IMR-90 (cell line): ENCODE measurements at regions not wholly inside any gene's neighbourhood (a gene's known extent, or its start where the extent isn't known, plus 50 kb on each side); places are given as distances from the start of the nearest gene placed in this dataset.
A peak's percentile ranks its signal among the peaks of the same experiment; 100 is the strongest.

Experiments
- ATAC-seq: fragments of 200-7000 bp; cut with Tn5 transposase; 2 replicates; pipeline ENCODE4 v1.9.1; 2020; ENCODE audit warnings: low read depth, mild to moderate bottlenecking, moderate library complexity
- BruUV-seq: library from RNA; stranded (reverse); fragments of 400-500 nt; replicated peaks from 2 replicates; lab custom pipeline; 2021; lab: Mats Ljungman, UMichigan
- CTCF ChIA-PET: fragments of 300-600 bp; formaldehyde crosslinking; extraction: SDS; loops from one replicate; lab custom pipeline; 2021; ENCODE audit warnings: antibody characterized with exemption; lab: Yijun Ruan, JAX
- POLR2A ChIA-PET: fragments of 300-600 bp; sonication (Branson Sonifier 250); formaldehyde crosslinking; loops from one replicate; lab custom pipeline; 2022; ENCODE audit warnings: antibody characterized with exemption; ENCODE audit not compliant: unreplicated experiment; lab: Charles Lee
- DNase-seq: peaks from one replicate; pipeline ENCODE4 v3.0.0; 2013
- H2AFZ ChIP-seq: replicated peaks from 2 replicates; pipeline ENCODE3; 2013; ENCODE audit warnings: low read length, mild to moderate bottlenecking; ENCODE audit not compliant: poor library complexity
- H2AK5ac ChIP-seq: 2 replicates; pipeline ENCODE4 v1.6.1; 2013; ENCODE audit warnings: low read depth, low read length, inconsistent platforms
- H2AK9ac ChIP-seq: replicated peaks from 2 replicates; pipeline ENCODE3; 2013; ENCODE audit warnings: mild to moderate bottlenecking, low read depth, low read length, moderate library complexity; ENCODE audit not compliant: poor library complexity
- H2BK120ac ChIP-seq: 2 replicates; pipeline ENCODE4 v1.6.1; 2013; ENCODE audit warnings: low read depth, low read length, inconsistent platforms
- H2BK15ac ChIP-seq: 3 replicates; pipeline ENCODE4 v1.6.1; 2013; ENCODE audit warnings: low read depth, low read length, inconsistent platforms
- H2BK20ac ChIP-seq: 2 replicates; pipeline ENCODE4 v1.6.1; 2013; ENCODE audit warnings: low read depth, mild to moderate bottlenecking, inconsistent platforms, low read length, moderate library complexity
- H2BK5ac ChIP-seq: 2 replicates; pipeline ENCODE4 v1.6.1; 2013; ENCODE audit warnings: mild to moderate bottlenecking, low read depth, low read length, inconsistent platforms; ENCODE audit not compliant: poor library complexity, severe bottlenecking
- H3K14ac ChIP-seq: replicated peaks from 2 replicates; pipeline ENCODE4 v1.6.1; 2013; ENCODE audit warnings: low read depth, low read length, inconsistent platforms
- H3K18ac ChIP-seq: 2 replicates; pipeline ENCODE4 v1.6.1; 2013; ENCODE audit warnings: low read depth, low read length, control low read depth
- H3K23ac ChIP-seq: 2 replicates; pipeline ENCODE4 v1.6.1; 2013; ENCODE audit warnings: low read depth, low read length, inconsistent platforms
- H3K27ac ChIP-seq: 2 replicates; pipeline ENCODE4 v1.5.1; 2013; ENCODE audit warnings: mild to moderate bottlenecking, control low read depth, low read length; ENCODE audit not compliant: insufficient read depth
- H3K27me3 ChIP-seq: 2 replicates; pipeline ENCODE4 v1.6.1; 2013; ENCODE audit warnings: low read length; ENCODE audit not compliant: control insufficient read depth, insufficient read depth
- H3K36me3 ChIP-seq: 2 replicates; pipeline ENCODE4 v1.6.1; 2013; ENCODE audit warnings: low read length, mixed read lengths; ENCODE audit not compliant: control insufficient read depth, insufficient read depth
- H3K4ac ChIP-seq: 2 replicates; pipeline ENCODE4 v1.6.1; 2013; ENCODE audit warnings: low read depth, low read length, inconsistent platforms
- H3K4me1 ChIP-seq: 2 replicates; pipeline ENCODE4 v1.6.1; 2013; ENCODE audit warnings: low read length, mixed read lengths; ENCODE audit not compliant: control insufficient read depth, insufficient read depth
- H3K4me2 ChIP-seq: 2 replicates; pipeline ENCODE4 v1.6.1; 2013; ENCODE audit warnings: low read depth, mild to moderate bottlenecking, control low read depth, low read length, moderate library complexity
- H3K4me3 ChIP-seq: 2 replicates; pipeline ENCODE4 v1.5.1; 2013; ENCODE audit warnings: low read depth, mild to moderate bottlenecking, control low read depth, low read length, moderate library complexity; ENCODE audit not compliant: insufficient read depth
- H3K56ac ChIP-seq: 2 replicates; pipeline ENCODE4 v1.6.1; 2013; ENCODE audit warnings: low read length, inconsistent platforms; ENCODE audit not compliant: insufficient read depth; ENCODE audit errors: extremely low read depth
- H3K79me1 ChIP-seq, 2 experiments: 2 replicates each; pipeline ENCODE4 v1.6.1; 2013; ENCODE audit warnings: low read length in 2 of 2, inconsistent platforms in 1 of 2, low read depth in 1 of 2
- H3K9ac ChIP-seq: 2 replicates; pipeline ENCODE4 v1.6.1; 2013; ENCODE audit warnings: low read depth, low read length, control low read depth
- H3K9me1 ChIP-seq: 2 replicates; pipeline ENCODE4 v1.6.1; 2013; ENCODE audit warnings: low read length, inconsistent platforms; ENCODE audit not compliant: insufficient read depth
- H3K9me3 ChIP-seq: 2 replicates; pipeline ENCODE4 v1.6.1; 2013; ENCODE audit warnings: low read length; ENCODE audit not compliant: control insufficient read depth, insufficient read depth
- H4K20me1 ChIP-seq: 2 replicates; pipeline ENCODE4 v1.6.1; 2013; ENCODE audit warnings: low read length, inconsistent platforms; ENCODE audit not compliant: insufficient read depth
- H4K5ac ChIP-seq: 2 replicates; pipeline ENCODE4 v1.6.1; 2013; ENCODE audit warnings: mild to moderate bottlenecking, low read depth, low read length, control low read depth
- H4K8ac ChIP-seq, 2 experiments: 2 replicates each; pipeline ENCODE4 v1.6.1; 2013; ENCODE audit warnings: low read depth in 2 of 2, low read length in 2 of 2, control low read depth in 1 of 2, inconsistent platforms in 1 of 2
- H4K91ac ChIP-seq: 2 replicates; pipeline ENCODE4 v1.6.1; 2013; ENCODE audit warnings: low read depth, low read length, inconsistent platforms; ENCODE audit not compliant: insufficient read depth
- BHLHE40 ChIP-seq: fragments of 150-350 bp; IDR thresholded peaks from 2 replicates; pipeline ENCODE4 v1.6.1; 2016; ENCODE audit warnings: mild to moderate bottlenecking, low read depth, low read length
- MAFK ChIP-seq: IDR thresholded peaks from 2 replicates; pipeline ENCODE4 v1.6.1; 2012; ENCODE audit warnings: low read depth, low read length, improper control_type of control experiment
- RAD21 ChIP-seq: IDR thresholded peaks from 2 replicates; pipeline ENCODE4 v1.6.1; 2012; ENCODE audit warnings: low read length, improper control_type of control experiment
- WGBS, 2 experiments: methylation state at CpG; one replicate each; pipeline versions ENCODE4 v1.1.5 to v1.1.7; 2013; ENCODE audit warnings: missing lambda C conversion rate in 2 of 2; ENCODE audit not compliant: insufficient read length in 1 of 2; ENCODE audit errors: extremely low coverage in 2 of 2; 5-methylcytosine and 5-hydroxymethylcytosine counted together
- dilution Hi-C: fragments of 300-500 bp; cut with HindIII; formaldehyde crosslinking; loops from one replicate; pipeline ENCODE4 v1.14.3; 2018; ENCODE audit warnings: low sequenced_read_pairs; ENCODE audit not compliant: unreplicated experiment
- in situ Hi-C: fragments of 300-500 bp; cut with MboI; formaldehyde crosslinking; loops from 3 replicates; pipeline ENCODE4 v1.14.3; 2019; ENCODE audit warnings: low sequenced_read_pairs, inconsistent platforms, mixed read lengths
- intact Hi-C: fragments of 100-400 bp; cut with micrococcal nuclease; formaldehyde crosslinking; loops from 2 replicates; pipeline ENCODE4 v1.10.0; 2022
- TF ChIP-seq, protein P1 (sequence below): conservative IDR thresholded peaks from 2 replicates; pipeline ENCODE4 v1.5.1; 2012; ENCODE audit warnings: mild to moderate bottlenecking, low read depth, low read length, improper control_type of control experiment
- TF ChIP-seq, protein P2 (sequence below): fragments of 150-350 bp; IDR thresholded peaks from 2 replicates; pipeline ENCODE4 v1.6.1; 2017; ENCODE audit warnings: mild to moderate bottlenecking, antibody characterized with exemption, low read length, low read depth

DNA sequence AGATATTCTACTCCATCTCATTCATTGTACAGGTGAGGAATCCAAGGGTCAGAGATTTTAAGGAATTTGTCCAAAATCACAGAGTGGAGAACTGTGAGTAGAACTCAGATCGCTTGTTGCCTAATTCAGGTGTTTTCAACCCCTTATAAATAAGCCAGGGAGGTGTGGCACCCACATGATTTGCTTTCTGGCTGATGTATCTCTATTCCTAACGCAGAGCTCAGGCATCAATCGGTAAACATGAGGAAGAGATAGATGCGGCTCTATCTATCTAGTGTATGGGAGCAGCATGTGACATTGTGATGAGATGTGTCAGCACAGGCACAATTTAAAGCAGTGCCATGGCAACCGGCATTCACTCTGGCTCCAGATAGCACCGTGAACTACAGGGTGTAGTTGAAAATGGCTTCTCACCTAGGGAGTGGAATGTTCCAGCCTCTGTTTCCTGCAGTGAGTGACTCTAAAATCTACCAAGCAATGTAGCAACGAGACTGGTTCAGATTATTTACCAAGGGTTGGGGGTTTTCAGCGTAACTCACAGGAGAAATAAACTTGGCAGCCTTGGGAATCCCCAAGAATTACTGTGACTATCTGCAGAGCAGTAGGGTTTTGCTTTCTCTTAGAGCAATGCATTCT is 53.4 kb upstream of the SUB1 start:
- H3K27ac ChIP-seq: peak overlapping the region; percentile 1; the same call in 1 of the 2 replicates
- POLR2A ChIA-PET: no interaction called here
- H3K4me1 ChIP-seq: peaks cover 14% of the 10 kb centered on the region
- peak overlapping the region; percentile 31; the same call in 2 of the 3 replicates for H2BK15ac ChIP-seq
- BruUV-seq: no TSS peak
- peak; percentile 84 for ATAC-seq
- DNase-seq: peak; percentile 74
- dilution Hi-C loops (no loop called here), intact Hi-C loops (no loop called here), in situ Hi-C loops (no loop called here)
- peak overlapping the region; percentile 67 for H2BK120ac ChIP-seq
- H2AFZ ChIP-seq: peak overlapping the region; percentile 63
- no peaks in the 10 kb centered on the region for H3K27me3 ChIP-seq
- no peak overlapping the region for H3K9ac ChIP-seq
- peak overlapping the region; percentile 36 for H4K91ac ChIP-seq
- peak overlapping the region; percentile 3 for H2AK9ac ChIP-seq
- peak overlapping the region in 1 of 2 experiments; percentile 48; a peak in 2 of 4 replicates for H4K8ac ChIP-seq
- CTCF ChIA-PET: interaction anchor here (0.7 to 1.0 kb wide), 2 partner anchors 34 to 203 kb away, joined by 3 read pairs; no protein-coding TSS in a partner anchor
- peak overlapping the region; percentile 1 for H3K18ac ChIP-seq
- peak overlapping the region; percentile 92 for H2BK20ac ChIP-seq
- peak overlapping the region; percentile 1; the same call in 1 of the 2 replicates for H2AK5ac ChIP-seq
- H3K23ac ChIP-seq: peak overlapping the region; percentile 18; the same call in 1 of the 2 replicates
- H3K56ac ChIP-seq: peak overlapping the region; percentile 48; the same call in 1 of the 2 replicates
- H3K79me1 ChIP-seq: no peaks in the 10 kb centered on the region
- no peaks in the 10 kb centered on the region for H3K36me3 ChIP-seq
- peak overlapping the region; percentile 6 for H2BK5ac ChIP-seq
- H4K5ac ChIP-seq: no peak overlapping the region
- WGBS, 2 experiments: 31% methylated on average over 3 of the region's 8 CpGs; no CpG with 5 or more reads in 1 of the 2 experiments
- no peaks in the 10 kb centered on the region for H3K9me3 ChIP-seq
- peaks cover 6% of the 10 kb centered on the region for H3K9me1 ChIP-seq
- peak overlapping the region; percentile 18 for H3K4me2 ChIP-seq
- TF ChIP-seq, protein P1, sequence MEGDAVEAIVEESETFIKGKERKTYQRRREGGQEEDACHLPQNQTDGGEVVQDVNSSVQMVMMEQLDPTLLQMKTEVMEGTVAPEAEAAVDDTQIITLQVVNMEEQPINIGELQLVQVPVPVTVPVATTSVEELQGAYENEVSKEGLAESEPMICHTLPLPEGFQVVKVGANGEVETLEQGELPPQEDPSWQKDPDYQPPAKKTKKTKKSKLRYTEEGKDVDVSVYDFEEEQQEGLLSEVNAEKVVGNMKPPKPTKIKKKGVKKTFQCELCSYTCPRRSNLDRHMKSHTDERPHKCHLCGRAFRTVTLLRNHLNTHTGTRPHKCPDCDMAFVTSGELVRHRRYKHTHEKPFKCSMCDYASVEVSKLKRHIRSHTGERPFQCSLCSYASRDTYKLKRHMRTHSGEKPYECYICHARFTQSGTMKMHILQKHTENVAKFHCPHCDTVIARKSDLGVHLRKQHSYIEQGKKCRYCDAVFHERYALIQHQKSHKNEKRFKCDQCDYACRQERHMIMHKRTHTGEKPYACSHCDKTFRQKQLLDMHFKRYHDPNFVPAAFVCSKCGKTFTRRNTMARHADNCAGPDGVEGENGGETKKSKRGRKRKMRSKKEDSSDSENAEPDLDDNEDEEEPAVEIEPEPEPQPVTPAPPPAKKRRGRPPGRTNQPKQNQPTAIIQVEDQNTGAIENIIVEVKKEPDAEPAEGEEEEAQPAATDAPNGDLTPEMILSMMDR: no peak
- TF ChIP-seq BHLHE40 (peak; percentile 22; the same call in 1 of the 2 replicates), MAFK (no peak), RAD21 (no peak)
- TF ChIP-seq, protein P2, sequence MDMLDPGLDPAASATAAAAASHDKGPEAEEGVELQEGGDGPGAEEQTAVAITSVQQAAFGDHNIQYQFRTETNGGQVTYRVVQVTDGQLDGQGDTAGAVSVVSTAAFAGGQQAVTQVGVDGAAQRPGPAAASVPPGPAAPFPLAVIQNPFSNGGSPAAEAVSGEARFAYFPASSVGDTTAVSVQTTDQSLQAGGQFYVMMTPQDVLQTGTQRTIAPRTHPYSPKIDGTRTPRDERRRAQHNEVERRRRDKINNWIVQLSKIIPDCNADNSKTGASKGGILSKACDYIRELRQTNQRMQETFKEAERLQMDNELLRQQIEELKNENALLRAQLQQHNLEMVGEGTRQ: peak; percentile 67
- no peaks in the 10 kb centered on the region for H4K20me1 ChIP-seq
- H3K14ac ChIP-seq: no peak overlapping the region; the same call in 1 of the 2 replicates
- H3K4me3 ChIP-seq: no peak overlapping the region
- H3K4ac ChIP-seq: peak overlapping the region; percentile 47
